Epithelial cell of prostate (primary cell): ENCODE measurements at regions not wholly inside any gene's neighbourhood (a gene's known extent, or its start where the extent isn't known, plus 50 kb on each side); places are given as distances from the start of the nearest gene placed in this dataset.

Source experiments
- DNase-seq: peaks from one replicate; pipeline ENCODE4 v3.0.0-alpha.2; 2011; ENCODE audit warnings: low read depth, low spot score
- H3K27ac ChIP-seq: fragments of 450-650 bp; 2 replicates; pipeline ENCODE4 v1.5.1; 2017; ENCODE audit warnings: mild to moderate bottlenecking

DNA sequence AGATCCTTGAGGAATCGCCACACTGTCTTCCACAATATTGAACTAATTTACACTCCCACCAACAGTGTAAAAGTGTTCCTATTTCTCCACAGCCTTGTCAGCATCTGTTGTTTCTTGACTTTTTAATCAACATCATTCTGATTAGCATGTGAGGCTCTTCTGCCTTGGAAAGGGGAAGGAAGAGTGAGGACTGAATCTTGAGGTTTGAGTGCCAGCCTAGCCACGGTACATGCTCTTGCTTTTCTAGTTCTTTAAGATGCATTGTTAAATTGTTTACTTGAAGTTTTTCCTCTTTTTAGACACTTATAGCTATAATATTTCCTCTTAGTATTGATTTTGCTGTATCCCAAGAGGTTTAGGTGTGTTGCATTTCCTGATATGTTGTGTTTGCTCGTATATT, 596.1 kb downstream of the OTOL1 start:
- no peak overlapping the region for H3K27ac ChIP-seq
- no peak for DNase-seq

- DNase-seq, result no peak
- no peak overlapping the region for H3K27ac ChIP-seq
These were observed 597.7 kb downstream of the OTOL1 start for GRCh38 chr3:162094301-162094700.

DNA sequence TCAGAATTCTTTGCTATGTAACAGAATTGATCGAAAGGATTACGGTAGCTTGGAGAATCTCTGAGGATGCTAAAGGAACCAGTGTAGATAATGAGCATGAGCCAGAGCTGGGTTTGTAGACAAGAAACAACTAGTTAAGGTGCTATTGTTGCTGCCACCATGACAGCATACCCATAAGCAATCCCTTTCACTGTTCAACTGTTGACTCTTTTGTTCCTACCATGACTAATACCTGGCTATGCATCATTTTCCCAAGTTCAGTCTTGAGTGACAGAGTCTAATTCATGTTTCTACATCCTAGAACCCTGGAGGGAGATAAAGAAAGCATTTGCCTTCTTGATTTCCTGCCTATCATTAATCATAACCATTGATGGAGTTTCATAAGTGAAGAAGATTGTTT, 600.3 kb downstream of the OTOL1 start:
- peak; percentile 10 for DNase-seq

DNA sequence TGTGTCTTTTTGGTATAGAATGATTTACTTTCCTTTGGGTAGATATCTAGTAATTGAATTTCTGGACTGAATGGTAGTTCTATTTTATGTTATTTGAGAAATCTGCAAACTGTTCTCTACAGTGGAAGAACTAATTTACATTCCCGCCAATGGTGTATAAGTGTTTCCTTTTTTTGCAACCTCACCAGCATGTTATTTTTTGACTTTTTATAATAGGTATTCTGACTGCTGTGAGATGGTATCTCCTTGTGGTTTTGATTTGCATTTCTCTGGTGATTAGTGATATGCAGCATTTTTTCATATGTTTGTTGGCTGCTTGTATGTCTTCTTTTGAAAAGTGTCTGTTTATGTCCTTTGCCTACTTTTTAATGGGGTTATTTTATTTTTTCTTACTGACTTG, 607.2 kb downstream of the OTOL1 start:
- no peak for DNase-seq
- no peak overlapping the region for H3K27ac ChIP-seq

More for the DNA sequence above, 600.3 kb downstream of the OTOL1 start:
- no peak overlapping the region for H3K27ac ChIP-seq

GRCh38 chr3:162111861-162112260, 615.3 kb downstream of the OTOL1 start:
- no peak overlapping the region for H3K27ac ChIP-seq
- DNase-seq, result no peak

- no peak overlapping the region for H3K27ac ChIP-seq
- no peak for DNase-seq
These were observed 616.1 kb downstream of the OTOL1 start for GRCh38 chr3:162112719-162113118.

GRCh38 chr3:162117961-162118360, 621.4 kb downstream of the OTOL1 start:
- no peak overlapping the region for H3K27ac ChIP-seq
- DNase-seq, result no peak

DNA sequence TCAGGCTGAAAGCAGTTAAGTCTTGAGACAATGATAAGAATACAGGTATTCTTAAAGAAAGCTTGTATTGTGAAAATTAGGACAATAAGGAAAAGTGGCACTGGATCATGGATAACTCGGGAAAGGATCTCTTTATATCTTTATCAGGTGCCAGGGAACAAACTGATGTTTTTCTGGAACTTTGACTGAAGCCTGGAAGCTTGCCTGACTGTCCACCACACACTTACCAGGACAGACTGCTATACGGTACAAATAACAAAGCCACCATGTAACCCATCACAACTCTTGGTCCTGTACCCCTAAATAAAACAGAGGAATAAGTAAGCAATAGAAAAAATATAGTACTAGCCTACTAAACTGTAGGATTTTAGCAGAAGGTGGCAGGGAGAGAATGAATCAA, 623.0 kb downstream of the OTOL1 start:
- H3K27ac ChIP-seq, result no peak overlapping the region
- DNase-seq, result no peak

DNA sequence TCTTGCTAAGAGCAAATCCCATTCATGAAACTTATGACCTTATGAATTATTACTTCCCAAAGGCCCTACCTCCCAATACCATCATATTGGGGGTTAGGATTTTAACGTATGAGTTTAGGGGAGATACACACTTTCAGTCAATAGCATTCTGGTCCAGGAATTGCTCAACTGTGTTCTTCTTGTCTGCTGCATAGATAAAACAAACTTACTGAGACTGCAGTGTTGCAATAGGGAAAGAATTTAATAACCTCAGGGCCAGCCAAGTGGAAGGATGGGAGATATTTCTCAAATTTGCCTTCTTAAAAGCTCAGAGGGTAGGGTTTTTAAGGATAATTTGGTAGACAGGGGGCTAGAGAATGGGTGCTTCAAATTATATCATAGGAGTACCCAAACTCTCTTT, 625.8 kb downstream of the OTOL1 start:
- H3K27ac ChIP-seq, result no peak overlapping the region
- DNase-seq, result no peak

DNA sequence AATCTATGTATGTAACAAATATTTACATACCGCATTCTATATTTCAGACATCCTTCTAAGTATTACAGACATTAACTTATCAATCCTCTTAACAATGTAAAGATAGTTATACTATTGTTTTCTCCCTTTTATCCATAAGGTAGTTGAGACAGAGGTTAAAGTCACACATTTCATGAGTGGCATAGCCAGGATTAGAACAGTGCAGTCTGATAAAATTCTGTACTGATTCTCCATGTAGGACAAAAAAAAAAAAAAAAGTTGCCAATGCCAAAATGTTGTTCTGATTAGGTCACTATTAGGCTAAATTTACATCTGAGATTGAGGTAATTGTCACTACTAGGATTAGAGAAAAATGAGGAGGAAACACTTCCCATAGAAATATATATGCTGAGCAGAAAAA, 629.2 kb downstream of the OTOL1 start:
- DNase-seq, result no peak
- H3K27ac ChIP-seq, result no peak overlapping the region

DNA sequence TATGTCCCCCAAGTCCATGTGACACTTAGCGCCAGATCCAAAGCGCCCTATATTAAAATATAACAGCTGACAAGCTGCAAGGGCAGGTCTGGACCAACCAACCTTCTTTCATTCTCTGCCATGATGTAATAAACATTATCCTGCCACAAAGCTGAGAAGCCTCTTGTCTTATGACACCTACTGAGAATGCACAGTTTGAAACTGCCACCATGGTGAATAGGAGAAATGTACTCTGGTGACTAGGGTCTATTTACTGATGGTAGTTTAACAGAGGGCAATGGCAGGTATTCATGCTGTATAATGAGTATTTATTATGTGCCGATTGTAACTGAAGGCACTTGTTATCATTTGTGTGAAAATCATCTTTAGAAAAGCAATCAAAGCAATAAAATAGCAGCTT, 634.0 kb downstream of the OTOL1 start:
- no peak for DNase-seq
- H3K27ac ChIP-seq, result no peak overlapping the region

GRCh38 chr3:162132981-162133380, 636.4 kb downstream of the OTOL1 start:
- H3K27ac ChIP-seq, result no peak overlapping the region
- no peak for DNase-seq

- DNase-seq, result no peak
- no peak overlapping the region for H3K27ac ChIP-seq
These were observed 638.0 kb downstream of the OTOL1 start for GRCh38 chr3:162134571-162134970.

GRCh38 chr3:162136136-162136535, 639.5 kb downstream of the OTOL1 start:
- H3K27ac ChIP-seq, result no peak overlapping the region
- DNase-seq, result no peak

- no peak for DNase-seq
- H3K27ac ChIP-seq, result no peak overlapping the region
These were observed 641.9 kb downstream of the OTOL1 start for GRCh38 chr3:162138509-162138908.

DNA sequence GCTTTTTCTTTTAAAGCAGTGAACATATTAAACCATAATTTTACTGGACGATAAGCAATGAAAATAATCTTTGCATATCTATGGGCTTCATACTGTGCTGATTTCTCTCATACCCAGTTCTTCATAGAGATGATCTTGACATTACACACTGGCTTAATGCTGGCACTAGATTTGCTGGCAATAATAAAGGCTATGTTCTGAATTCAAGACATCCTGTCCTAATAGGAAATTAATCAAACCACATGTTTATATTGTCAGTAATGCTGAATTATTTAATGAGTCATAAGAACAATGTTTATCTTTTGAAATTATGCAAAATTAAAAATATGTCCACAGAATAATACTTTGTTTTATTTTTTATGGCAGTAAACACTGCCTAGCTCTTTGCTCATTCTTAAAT, 643.2 kb downstream of the OTOL1 start:
- H3K27ac ChIP-seq, result no peak overlapping the region

GRCh38 chr3:162141272-162141791, 644.7 kb downstream of the OTOL1 start:
- no peak for DNase-seq

More for the DNA sequence above, 643.2 kb downstream of the OTOL1 start:
- no peak for DNase-seq

GRCh38 chr3:162142511-162142910, 645.9 kb downstream of the OTOL1 start:
- no peak for DNase-seq
- no peak overlapping the region for H3K27ac ChIP-seq

More at GRCh38 chr3:162141272-162141791, 644.7 kb downstream of the OTOL1 start:
- no peak overlapping the region for H3K27ac ChIP-seq

- no peak for DNase-seq
- no peak overlapping the region for H3K27ac ChIP-seq
These were observed 646.6 kb downstream of the OTOL1 start for GRCh38 chr3:162143180-162143579.

DNA sequence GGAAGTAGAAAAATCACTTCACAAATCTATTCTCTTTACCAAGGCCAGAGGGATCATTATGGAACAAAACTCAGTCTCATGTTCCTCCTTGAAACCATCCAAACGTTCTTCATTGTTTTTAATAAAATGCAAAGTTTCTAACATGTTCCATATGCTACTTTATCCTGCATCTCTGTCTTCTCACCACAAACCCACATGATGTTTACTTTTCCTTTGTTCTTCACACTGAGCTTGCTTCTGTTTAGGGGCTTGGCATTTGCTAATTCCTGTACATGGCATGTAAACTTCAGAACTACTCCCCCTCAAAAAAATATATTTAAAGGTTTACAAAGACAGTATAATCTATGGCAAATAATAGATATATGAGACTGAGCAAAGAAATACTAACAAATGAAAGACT, 651.4 kb downstream of the OTOL1 start:
- DNase-seq, result no peak
- H3K27ac ChIP-seq, result no peak overlapping the region

DNA sequence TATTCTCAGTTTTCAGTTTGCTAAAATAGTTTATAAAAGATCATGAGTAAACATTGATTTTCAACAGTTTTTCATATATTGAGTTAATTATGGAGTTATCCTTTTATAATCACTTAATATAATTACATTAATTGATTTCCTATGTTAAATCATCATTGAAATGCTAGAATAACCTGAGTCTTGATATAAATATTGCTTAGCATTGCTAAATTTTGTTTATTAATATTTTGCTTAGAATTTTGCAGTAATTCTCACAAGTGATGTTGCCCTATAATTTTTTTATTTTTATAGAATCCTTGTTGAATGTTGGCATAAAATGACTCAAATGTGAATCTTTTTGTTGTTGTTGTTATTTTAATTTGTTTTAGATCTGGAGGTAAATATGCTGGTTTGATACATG, 654.2 kb downstream of the OTOL1 start:
- no peak for DNase-seq
- H3K27ac ChIP-seq, result no peak overlapping the region

GRCh38 chr3:162152636-162153035, 656.0 kb downstream of the OTOL1 start:
- H3K27ac ChIP-seq, result no peak overlapping the region
- DNase-seq, result no peak

- no peak overlapping the region for H3K27ac ChIP-seq
- DNase-seq, result no peak
These were observed 665.0 kb downstream of the OTOL1 start for GRCh38 chr3:162161595-162161994.
